Astrocyte of the spinal cord (primary cell): ENCODE measurements at regions not wholly inside any gene's neighbourhood (a gene's known extent, or its start where the extent isn't known, plus 50 kb on each side); places are given as distances from the start of the nearest gene placed in this dataset.

ENCODE experiments used
- DNase-seq: peaks from one replicate; pipeline ENCODE4 v3.0.0; 2011; ENCODE audit warnings: low read depth, low spot score
- H3K4me3 ChIP-seq: 2 replicates; pipeline ENCODE4 v1.5.1; 2011; ENCODE audit warnings: low read depth, mild to moderate bottlenecking, low read length, moderate library complexity
- CTCF ChIP-seq: IDR thresholded peaks from 2 replicates; pipeline ENCODE4 v1.5.1; 2012; ENCODE audit warnings: low read depth, mild to moderate bottlenecking, low read length, inconsistent platforms
- in situ Hi-C: cut with HindIII; loops from 2 replicates; pipeline ENCODE4 v1.10.0; 2017; ENCODE audit warnings: low sequenced_read_pairs

GRCh38 chr3:74353039-74353438 lies 261.4 kb downstream of the CNTN3 start:
- no peak overlapping the region for H3K4me3 ChIP-seq
- TF ChIP-seq CTCF = no peak
- in situ Hi-C loops = no loop called here
- DNase-seq = no peak

GRCh38 chr3:74352166-74352565 lies 262.3 kb downstream of the CNTN3 start:
- no peak overlapping the region for H3K4me3 ChIP-seq
- in situ Hi-C loops = no loop called here
- no peak for TF ChIP-seq CTCF
- DNase-seq = no peak

GRCh38 chr3:74351213-74351612 lies 263.2 kb downstream of the CNTN3 start:
- in situ Hi-C loops = no loop called here
- DNase-seq = no peak

GRCh38 chr3:74349015-74349414 lies 265.4 kb downstream of the CNTN3 start:
- no peak for DNase-seq
- in situ Hi-C loops = no loop called here
- H3K4me3 ChIP-seq = no peak overlapping the region
- no peak for TF ChIP-seq CTCF

More at GRCh38 chr3:74351213-74351612, 263.2 kb downstream of the CNTN3 start:
- H3K4me3 ChIP-seq = no peak overlapping the region
- TF ChIP-seq CTCF = no peak

- in situ Hi-C loops = no loop called here
- no peak for DNase-seq
These were observed 266.7 kb downstream of the CNTN3 start for GRCh38 chr3:74347563-74348268.

GRCh38 chr3:74346896-74347295 lies 267.6 kb downstream of the CNTN3 start:
- no peak overlapping the region for H3K4me3 ChIP-seq
- in situ Hi-C loops = no loop called here
- DNase-seq = no peak
- TF ChIP-seq CTCF = no peak

More at GRCh38 chr3:74347563-74348268, 266.7 kb downstream of the CNTN3 start:
- no peak overlapping the region for H3K4me3 ChIP-seq
- TF ChIP-seq CTCF = no peak

GRCh38 chr3:74345701-74346100 lies 268.8 kb downstream of the CNTN3 start:
- no peak for TF ChIP-seq CTCF
- H3K4me3 ChIP-seq = no peak overlapping the region
- in situ Hi-C loops = no loop called here
- DNase-seq = no peak
